Fibroblast of skin of left biceps (primary cell): ENCODE measurements at regions not wholly inside any gene's neighbourhood (a gene's known extent, or its start where the extent isn't known, plus 50 kb on each side); places are given as distances from the start of the nearest gene placed in this dataset.

Source experiments
- DNase-seq, 2 experiments: peaks; one replicate each; pipeline ENCODE4 v3.0.0-alpha.2; 2013; ENCODE audit warnings: low read depth in 2 of 2

- no peak for DNase-seq
Observed at GRCh38 chr1:30268923-30269666, 454.3 kb downstream of the MATN1 start.

GRCh38 chr1:30267856-30268255 lies 455.5 kb downstream of the MATN1 start:
- no peak for DNase-seq

GRCh38 chr1:30267046-30267445 lies 456.3 kb downstream of the MATN1 start:
- no peak for DNase-seq

- DNase-seq = no peak
Observed at GRCh38 chr1:30265127-30266070, 458.0 kb downstream of the MATN1 start.

- DNase-seq = no peak
Observed at GRCh38 chr1:30264672-30265025, 458.7 kb downstream of the MATN1 start.

GRCh38 chr1:30263888-30264671 lies 459.3 kb downstream of the MATN1 start:
- no peak for DNase-seq

GRCh38 chr1:30263405-30263804 lies 460.0 kb downstream of the MATN1 start:
- no peak for DNase-seq

- DNase-seq = no peak
Observed at GRCh38 chr1:30262158-30262557, 461.2 kb downstream of the MATN1 start.

GRCh38 chr1:30260318-30260717 lies 463.1 kb downstream of the MATN1 start:
- DNase-seq = no peak

GRCh38 chr1:30259631-30260030 lies 463.8 kb downstream of the MATN1 start:
- DNase-seq = no peak

- DNase-seq = no peak
Observed at GRCh38 chr1:30258876-30259275, 464.5 kb downstream of the MATN1 start.

- no peak for DNase-seq
Observed at GRCh38 chr1:30258471-30258870, 464.9 kb downstream of the MATN1 start.

GRCh38 chr1:30257742-30258380 lies 465.5 kb downstream of the MATN1 start:
- DNase-seq = no peak

- no peak for DNase-seq
Observed at GRCh38 chr1:30257322-30257721, 466.1 kb downstream of the MATN1 start.

GRCh38 chr1:30256911-30257310 lies 466.5 kb downstream of the MATN1 start:
- no peak for DNase-seq

- no peak for DNase-seq
Observed at GRCh38 chr1:30255111-30255724, 468.2 kb downstream of the MATN1 start.

GRCh38 chr1:30253807-30254440 lies 469.5 kb downstream of the MATN1 start:
- no peak for DNase-seq

- no peak for DNase-seq
Observed at GRCh38 chr1:30253361-30253760, 470.0 kb downstream of the MATN1 start.

- no peak for DNase-seq
Observed at GRCh38 chr1:30250984-30251850, 472.2 kb downstream of the MATN1 start.
